Glutamatergic neuron (in vitro differentiated cells): ENCODE measurements at regions not wholly inside any gene's neighbourhood (a gene's known extent, or its start where the extent isn't known, plus 50 kb on each side); places are given as distances from the start of the nearest gene placed in this dataset.
"Not testable (repeated sequence)": the region's sequence is repeated elsewhere in the genome, so short reads cannot be mapped to it uniquely, and the experiment has no call there.

Experiments
- DNase-seq: peaks from one replicate; pipeline ENCODE4 v3.0.0; 2022
- H3K27ac Mint-ChIP-seq: one replicate; pipeline ENCODE4 v1.8.0; 2020; ENCODE audit warnings: mild to moderate bottlenecking, mixed read lengths, inconsistent platforms; ENCODE audit not compliant: unreplicated experiment
- H3K27me3 Mint-ChIP-seq: one replicate; pipeline ENCODE4 v1.8.0; 2020; ENCODE audit warnings: mild to moderate bottlenecking, moderate library complexity, mixed read lengths, inconsistent platforms; ENCODE audit not compliant: unreplicated experiment
- H3K36me3 Mint-ChIP-seq: one replicate; pipeline ENCODE4 v1.8.0; 2020; ENCODE audit warnings: mild to moderate bottlenecking, mixed read lengths, inconsistent platforms; ENCODE audit not compliant: unreplicated experiment
- H3K4me1 Mint-ChIP-seq: one replicate; pipeline ENCODE4 v1.8.0; 2020; ENCODE audit warnings: mild to moderate bottlenecking, low read depth, mixed read lengths, inconsistent platforms; ENCODE audit not compliant: unreplicated experiment
- H3K4me3 Mint-ChIP-seq: one replicate; pipeline ENCODE4 v1.8.0; 2020; ENCODE audit warnings: mild to moderate bottlenecking, mixed read lengths, inconsistent platforms; ENCODE audit not compliant: unreplicated experiment
- H3K9me3 Mint-ChIP-seq: one replicate; pipeline ENCODE4 v1.8.0; 2020; ENCODE audit warnings: mild to moderate bottlenecking, moderate library complexity, mixed read lengths, inconsistent platforms; ENCODE audit not compliant: unreplicated experiment
- TF ChIP-seq, protein P1 (sequence below): fragments of 200-600 bp; sonication (generic); IDR thresholded peaks from one replicate; pipeline ENCODE4 v1.5.0; 2021; ENCODE audit not compliant: partially characterized antibody, unreplicated experiment

DNA sequence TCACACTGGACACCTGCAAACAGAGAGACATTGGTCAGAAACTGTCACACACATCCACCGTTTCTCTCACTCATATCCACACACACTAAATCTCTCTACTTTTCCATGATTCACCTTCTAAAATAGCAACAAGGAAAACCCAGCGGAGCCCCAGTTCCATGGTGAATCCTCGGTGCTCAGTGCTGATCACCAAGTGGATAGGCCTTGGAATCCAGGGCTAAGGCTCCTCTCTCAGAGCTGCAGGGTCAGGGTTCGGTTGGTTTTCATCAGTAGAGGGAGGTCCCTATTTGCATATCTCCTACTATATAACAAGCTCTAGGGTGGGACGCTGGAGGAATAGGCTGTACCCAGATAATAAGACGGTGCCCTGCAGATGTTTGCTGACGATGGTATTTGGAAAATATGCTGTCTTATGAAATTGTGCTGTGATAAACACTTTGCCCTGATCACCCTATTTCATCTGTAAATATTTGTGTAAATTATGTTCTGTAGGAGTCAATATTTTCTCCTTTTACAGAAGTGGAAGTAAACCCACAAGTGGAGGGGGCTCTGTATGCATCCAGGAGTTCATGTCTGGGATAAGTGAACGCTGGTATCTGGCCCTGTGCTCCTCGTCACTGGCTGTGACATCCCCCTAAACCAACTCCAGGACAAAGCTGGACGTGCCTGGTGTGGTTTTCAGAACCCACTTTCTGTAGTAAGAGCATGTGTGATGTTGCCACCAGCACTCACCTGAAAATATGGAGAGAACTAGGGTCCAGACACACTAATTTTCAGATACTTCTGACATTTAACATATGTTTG, 709.2 kb downstream of the TMEM121 start:
- Mint-ChIP-seq H3K27ac (no peak overlapping the region), H3K4me1 (no peaks in the 10 kb centered on the region), H3K9me3 (peaks cover 15% of the 10 kb centered on the region), H3K36me3 (peaks cover 5% of the 10 kb centered on the region), H3K4me3 (no peak overlapping the region), H3K27me3 (no peaks in the 10 kb centered on the region)
- TF ChIP-seq, protein P1, sequence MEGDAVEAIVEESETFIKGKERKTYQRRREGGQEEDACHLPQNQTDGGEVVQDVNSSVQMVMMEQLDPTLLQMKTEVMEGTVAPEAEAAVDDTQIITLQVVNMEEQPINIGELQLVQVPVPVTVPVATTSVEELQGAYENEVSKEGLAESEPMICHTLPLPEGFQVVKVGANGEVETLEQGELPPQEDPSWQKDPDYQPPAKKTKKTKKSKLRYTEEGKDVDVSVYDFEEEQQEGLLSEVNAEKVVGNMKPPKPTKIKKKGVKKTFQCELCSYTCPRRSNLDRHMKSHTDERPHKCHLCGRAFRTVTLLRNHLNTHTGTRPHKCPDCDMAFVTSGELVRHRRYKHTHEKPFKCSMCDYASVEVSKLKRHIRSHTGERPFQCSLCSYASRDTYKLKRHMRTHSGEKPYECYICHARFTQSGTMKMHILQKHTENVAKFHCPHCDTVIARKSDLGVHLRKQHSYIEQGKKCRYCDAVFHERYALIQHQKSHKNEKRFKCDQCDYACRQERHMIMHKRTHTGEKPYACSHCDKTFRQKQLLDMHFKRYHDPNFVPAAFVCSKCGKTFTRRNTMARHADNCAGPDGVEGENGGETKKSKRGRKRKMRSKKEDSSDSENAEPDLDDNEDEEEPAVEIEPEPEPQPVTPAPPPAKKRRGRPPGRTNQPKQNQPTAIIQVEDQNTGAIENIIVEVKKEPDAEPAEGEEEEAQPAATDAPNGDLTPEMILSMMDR, result no peak
- DNase-seq, result no peak

DNA sequence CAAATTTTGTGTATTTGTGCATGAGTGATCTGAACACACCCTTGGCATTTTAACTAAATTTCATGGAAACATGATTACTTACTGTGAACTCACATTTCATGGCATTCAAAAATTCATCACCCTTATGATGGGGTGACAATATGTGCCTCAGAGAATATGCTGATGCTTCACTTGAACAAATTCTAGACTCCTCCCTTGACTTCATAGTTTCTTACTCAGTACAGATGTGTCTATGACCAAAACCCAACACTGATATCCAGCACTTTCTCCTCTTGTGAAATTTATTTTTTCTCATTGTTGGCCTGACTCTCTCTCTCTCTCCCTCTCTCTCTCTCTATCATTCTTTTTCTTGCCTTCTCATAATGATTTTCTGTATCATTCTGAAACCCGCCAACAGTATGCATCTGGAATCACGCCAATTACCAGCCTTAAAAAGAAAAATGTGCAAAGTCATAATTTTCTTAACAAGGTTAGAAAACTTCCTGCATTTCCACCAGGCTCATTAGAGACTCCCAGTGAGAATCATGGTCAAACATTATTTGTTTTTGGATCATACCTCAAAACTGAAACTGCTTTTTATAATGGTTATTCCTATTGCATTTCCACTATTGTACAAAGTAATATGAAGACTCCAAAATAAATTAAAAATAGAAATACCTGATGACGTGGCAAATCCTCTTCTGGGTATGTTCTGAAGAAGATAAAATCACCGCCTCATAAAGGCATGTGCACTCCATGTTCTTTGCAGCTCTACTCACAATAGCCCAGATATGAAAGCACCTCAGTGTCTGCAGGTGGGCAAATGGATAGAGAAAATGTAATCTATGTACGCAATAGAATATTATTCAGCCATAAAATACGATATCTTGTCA, 722.2 kb downstream of the TMEM121 start:
- Mint-ChIP-seq H3K4me3 (no peak overlapping the region), H3K9me3 (peaks cover 21% of the 10 kb centered on the region), H3K36me3 (peaks cover 4% of the 10 kb centered on the region), H3K27me3 (peaks cover 2% of the 10 kb centered on the region), H3K4me1 (no peaks in the 10 kb centered on the region), H3K27ac (no peak overlapping the region)
- TF ChIP-seq, protein P1, result no peak
- DNase-seq, result no peak

DNA sequence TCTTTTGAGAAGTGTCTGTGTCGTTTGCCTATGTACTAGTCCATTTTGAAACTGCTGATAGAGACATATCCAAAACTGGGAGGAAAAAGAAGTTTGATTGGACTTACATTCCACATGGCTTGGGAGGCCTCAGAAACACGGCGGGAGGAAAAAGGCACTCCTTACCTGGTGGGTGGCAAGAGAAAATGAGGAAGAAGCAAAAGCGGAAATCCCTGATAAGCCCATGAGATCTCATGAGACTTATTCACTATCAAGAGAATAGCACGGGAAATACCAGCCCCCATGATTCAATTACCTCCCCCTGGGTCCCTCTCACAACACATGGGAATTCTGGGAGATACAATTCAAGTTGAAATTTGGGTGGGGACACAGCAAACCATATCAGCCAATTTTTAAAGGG, 727.6 kb downstream of the TMEM121 start:
- H3K27me3 Mint-ChIP-seq, H3K36me3 Mint-ChIP-seq, H3K4me1 Mint-ChIP-seq, DNase-seq, H3K4me3 Mint-ChIP-seq, H3K27ac Mint-ChIP-seq: not testable (repeated sequence)
- H3K9me3 Mint-ChIP-seq, result peaks cover 12% of the 10 kb centered on the region

DNA sequence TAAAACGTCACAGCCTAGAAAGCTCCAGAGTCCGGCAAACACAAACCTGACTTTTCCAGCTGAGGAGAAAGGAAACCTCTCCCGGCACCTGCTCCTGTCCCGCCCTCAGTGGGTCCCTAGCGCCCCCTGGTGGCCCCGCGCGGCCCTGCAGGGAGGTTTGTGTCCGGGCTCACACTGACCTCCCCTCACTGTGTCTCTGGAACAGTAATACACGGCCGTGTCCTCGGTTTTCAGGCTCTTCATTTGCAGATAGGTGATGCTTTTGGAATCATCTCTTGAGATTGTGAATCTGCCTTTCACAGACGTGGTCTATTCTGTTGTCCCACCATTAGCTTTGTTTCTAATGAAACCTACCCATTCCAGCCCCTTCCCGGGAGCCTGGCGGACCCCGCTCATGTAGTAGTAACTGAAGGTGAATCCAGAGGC, 731.2 kb downstream of the TMEM121 start:
- not testable (repeated sequence) for H3K4me1 Mint-ChIP-seq, H3K27me3 Mint-ChIP-seq, DNase-seq

DNA sequence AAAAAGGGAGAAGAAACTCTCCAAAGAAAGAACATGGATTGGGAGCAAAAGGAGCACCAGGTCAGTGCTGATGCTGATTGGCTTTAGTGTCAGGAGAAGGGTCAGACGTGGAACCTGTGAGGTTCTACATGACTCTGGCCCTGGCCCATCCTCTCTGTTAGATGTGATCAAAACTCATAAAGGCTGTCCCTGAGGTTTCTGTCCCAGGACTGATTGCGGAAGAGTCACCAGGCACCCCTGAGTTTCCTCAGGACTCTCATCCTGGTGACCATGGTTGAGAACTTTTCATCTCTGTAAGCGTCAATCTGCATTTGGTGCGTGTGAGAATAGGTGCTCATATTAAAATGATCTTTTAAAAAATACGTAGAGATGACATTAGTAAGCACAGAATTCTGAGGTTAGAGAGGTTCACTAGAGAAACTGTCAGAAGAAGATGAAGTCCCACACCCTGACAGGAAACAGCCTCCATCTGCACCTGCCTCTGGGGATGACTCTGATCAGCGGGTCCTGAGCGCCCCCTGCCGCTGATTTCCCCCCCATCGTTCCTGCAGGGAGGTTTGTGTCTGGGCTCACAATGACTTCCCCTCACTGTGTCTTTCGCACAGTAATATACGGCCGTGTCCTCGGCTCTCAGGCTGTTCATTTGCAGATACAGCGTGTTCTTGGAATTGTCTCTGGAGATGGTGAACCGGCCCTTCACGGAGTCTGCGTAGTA, 741.8 kb downstream of the TMEM121 start:
- Mint-ChIP-seq H3K27me3 (peaks cover 1% of the 10 kb centered on the region), H3K27ac (no peak overlapping the region), H3K9me3 (peaks cover 11% of the 10 kb centered on the region), H3K4me3 (no peak overlapping the region), H3K4me1 (no peaks in the 10 kb centered on the region), H3K36me3 (peaks cover 18% of the 10 kb centered on the region)
- no peak for DNase-seq
- TF ChIP-seq, protein P1, result no peak

More for the DNA sequence above, 731.2 kb downstream of the TMEM121 start:
- not testable (repeated sequence) for H3K27ac Mint-ChIP-seq, H3K36me3 Mint-ChIP-seq, H3K4me3 Mint-ChIP-seq
- H3K9me3 Mint-ChIP-seq, result peaks cover 11% of the 10 kb centered on the region
